Neutrophil (primary cell): ENCODE measurements at regions not wholly inside any gene's neighbourhood (a gene's known extent, or its start where the extent isn't known, plus 50 kb on each side); places are given as distances from the start of the nearest gene placed in this dataset.

Source experiments
- H3K27ac ChIP-seq: fragments of 200-600 bp; sonication (generic); 2 replicates; pipeline ENCODE4 v1.5.1; 2016; ENCODE audit warnings: mild to moderate bottlenecking, moderate library complexity
- H3K27me3 ChIP-seq: fragments of 200-600 bp; sonication (generic); 2 replicates; pipeline ENCODE4 v1.6.0; 2016; ENCODE audit warnings: mild to moderate bottlenecking
- H3K36me3 ChIP-seq: fragments of 200-600 bp; sonication (generic); 2 replicates; pipeline ENCODE4 v1.5.1; 2017
- H3K4me1 ChIP-seq, 2 experiments: fragments of 200-600 bp in 1 of 2; sonication (generic) in 1 of 2; 1 replicate in 1 of 2; 2 replicates in 1 of 2; pipeline versions ENCODE4 v1.5.1 to v1.6.1; 2013 to 2016; ENCODE audit warnings: low read depth in 1 of 2, low read length in 1 of 2, mild to moderate bottlenecking in 1 of 2, moderate library complexity in 1 of 2; ENCODE audit not compliant: control insufficient read depth in 1 of 2, insufficient read depth in 1 of 2
- H3K4me3 ChIP-seq, 2 experiments: fragments of 200-600 bp in 1 of 2; sonication (generic) in 1 of 2; 1 replicate in 1 of 2; 2 replicates in 1 of 2; pipeline ENCODE4 v1.5.1; 2013 to 2016; ENCODE audit warnings: low read depth in 1 of 2, low read length in 1 of 2, mild to moderate bottlenecking in 1 of 2, moderate library complexity in 1 of 2
- H3K9me3 ChIP-seq: fragments of 200-600 bp; sonication (generic); 2 replicates; pipeline ENCODE4 v1.5.1; 2016
- TF ChIP-seq, protein P1 (sequence below): fragments of 200-600 bp; sonication (generic); IDR thresholded peaks from 2 replicates; pipeline ENCODE4 v1.5.1; 2016; ENCODE audit warnings: antibody characterized with exemption

GRCh38 chr16:48946686-48947370, 334.8 kb downstream of the CBLN1 start:
- Histone ChIP-seq H3K4me3 (no peak overlapping the region), H3K4me1 (no peaks in the 10 kb centered on the region), H3K27ac (no peak overlapping the region), H3K9me3 (no peaks in the 10 kb centered on the region), H3K27me3 (no peaks in the 10 kb centered on the region), H3K36me3 (no peaks in the 10 kb centered on the region)
- TF ChIP-seq, protein P1, sequence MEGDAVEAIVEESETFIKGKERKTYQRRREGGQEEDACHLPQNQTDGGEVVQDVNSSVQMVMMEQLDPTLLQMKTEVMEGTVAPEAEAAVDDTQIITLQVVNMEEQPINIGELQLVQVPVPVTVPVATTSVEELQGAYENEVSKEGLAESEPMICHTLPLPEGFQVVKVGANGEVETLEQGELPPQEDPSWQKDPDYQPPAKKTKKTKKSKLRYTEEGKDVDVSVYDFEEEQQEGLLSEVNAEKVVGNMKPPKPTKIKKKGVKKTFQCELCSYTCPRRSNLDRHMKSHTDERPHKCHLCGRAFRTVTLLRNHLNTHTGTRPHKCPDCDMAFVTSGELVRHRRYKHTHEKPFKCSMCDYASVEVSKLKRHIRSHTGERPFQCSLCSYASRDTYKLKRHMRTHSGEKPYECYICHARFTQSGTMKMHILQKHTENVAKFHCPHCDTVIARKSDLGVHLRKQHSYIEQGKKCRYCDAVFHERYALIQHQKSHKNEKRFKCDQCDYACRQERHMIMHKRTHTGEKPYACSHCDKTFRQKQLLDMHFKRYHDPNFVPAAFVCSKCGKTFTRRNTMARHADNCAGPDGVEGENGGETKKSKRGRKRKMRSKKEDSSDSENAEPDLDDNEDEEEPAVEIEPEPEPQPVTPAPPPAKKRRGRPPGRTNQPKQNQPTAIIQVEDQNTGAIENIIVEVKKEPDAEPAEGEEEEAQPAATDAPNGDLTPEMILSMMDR: no peak

GRCh38 chr16:48942996-48943395, 333.0 kb upstream of the N4BP1 start:
- Histone ChIP-seq H3K36me3 (no peaks in the 10 kb centered on the region), H3K4me1 (no peaks in the 10 kb centered on the region), H3K9me3 (no peaks in the 10 kb centered on the region), H3K27ac (no peak overlapping the region), H3K4me3 (no peak overlapping the region), H3K27me3 (no peaks in the 10 kb centered on the region)
- TF ChIP-seq, protein P1: no peak

DNA sequence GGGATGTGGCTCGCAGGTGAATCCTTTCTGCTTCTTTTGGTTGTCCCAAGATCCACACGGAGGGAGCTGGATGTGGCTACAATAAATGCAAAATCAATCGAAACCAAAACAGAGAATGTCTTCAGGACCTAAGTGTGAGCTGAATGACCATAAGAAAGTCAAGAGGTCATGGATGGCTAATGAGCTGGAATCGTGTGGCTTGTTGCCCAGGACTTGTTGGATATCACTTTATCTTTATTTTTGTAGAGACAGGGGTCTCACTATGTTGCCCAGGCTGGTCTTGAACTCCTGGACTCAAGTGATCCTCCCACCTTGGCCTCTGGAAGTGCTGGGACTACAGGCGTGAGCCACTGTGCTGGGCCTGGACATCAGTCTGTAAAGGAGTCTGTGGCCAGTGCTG, 326.8 kb upstream of the N4BP1 start:
- no peak overlapping the region for H3K4me3 ChIP-seq
- H3K9me3 ChIP-seq: peaks cover 3% of the 10 kb centered on the region
- no peaks in the 10 kb centered on the region for H3K4me1 ChIP-seq
- H3K27me3 ChIP-seq: no peaks in the 10 kb centered on the region
- no peaks in the 10 kb centered on the region for H3K36me3 ChIP-seq
- TF ChIP-seq, protein P1: no peak
- no peak overlapping the region for H3K27ac ChIP-seq

- no peak overlapping the region for H3K4me3 ChIP-seq
- TF ChIP-seq, protein P1: no peak
- no peak overlapping the region for H3K27ac ChIP-seq
- no peaks in the 10 kb centered on the region for H3K27me3 ChIP-seq
- H3K4me1 ChIP-seq: no peaks in the 10 kb centered on the region
- H3K36me3 ChIP-seq: no peaks in the 10 kb centered on the region
- peaks cover 12% of the 10 kb centered on the region for H3K9me3 ChIP-seq
These were observed 322.4 kb upstream of the N4BP1 start for GRCh38 chr16:48932216-48932855.

DNA sequence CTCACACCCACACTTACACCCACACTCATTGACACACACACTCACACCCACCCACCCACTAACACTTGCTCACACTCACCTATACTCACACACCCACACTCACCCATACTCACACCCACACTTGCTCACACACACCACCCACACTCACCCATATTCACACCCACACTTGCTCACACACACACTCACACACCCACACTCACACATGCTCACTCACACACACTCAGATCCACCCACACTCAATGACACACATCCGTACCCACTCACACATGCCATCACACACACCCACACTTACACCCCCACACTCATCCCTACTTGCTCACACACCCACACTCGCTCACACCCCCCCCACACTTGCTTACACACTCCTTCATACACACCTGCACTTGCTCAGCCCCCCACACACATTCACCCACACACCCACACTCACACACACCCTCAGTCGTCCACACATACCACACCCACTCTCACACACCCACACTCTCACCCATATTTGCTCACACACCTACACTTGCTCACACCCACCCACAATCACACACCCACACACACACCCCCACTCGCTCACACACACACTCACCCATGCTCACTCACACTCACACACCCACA, 321.1 kb upstream of the N4BP1 start:
- no peak overlapping the region for H3K27ac ChIP-seq
- TF ChIP-seq, protein P1: no peak
- H3K9me3 ChIP-seq: peaks cover 12% of the 10 kb centered on the region

More for the DNA sequence above, 321.1 kb upstream of the N4BP1 start:
- H3K4me1 ChIP-seq: no peaks in the 10 kb centered on the region
- no peaks in the 10 kb centered on the region for H3K36me3 ChIP-seq
- H3K27me3 ChIP-seq: no peaks in the 10 kb centered on the region
- H3K4me3 ChIP-seq: no peak overlapping the region
